GM20431 (cell line): ENCODE measurements at regions not wholly inside any gene's neighbourhood (a gene's known extent, or its start where the extent isn't known, plus 50 kb on each side); places are given as distances from the start of the nearest gene placed in this dataset.
"Not testable (repeated sequence)": the region's sequence is repeated elsewhere in the genome, so short reads cannot be mapped to it uniquely, and the experiment has no call there.

Experiments
- in situ Hi-C: fragments of 300-500 bp; cut with MseI, MboI; formaldehyde crosslinking; loops from one replicate; pipeline ENCODE4 v1.15.0; 2020; ENCODE audit warnings: low sequenced_read_pairs; ENCODE audit not compliant: unreplicated experiment

- in situ Hi-C loops, result no loop called here
Observed at GRCh38 chr20:48126227-48126740, 341.0 kb upstream of the SULF2 start.

GRCh38 chr20:48124960-48125359, 339.7 kb upstream of the SULF2 start:
- in situ Hi-C loops, result no loop called here

GRCh38 chr20:48124181-48124782, 339.0 kb upstream of the SULF2 start:
- in situ Hi-C loops, result no loop called here

- in situ Hi-C loops, result no loop called here
Observed at GRCh38 chr20:48120120-48120519, 334.8 kb upstream of the SULF2 start.

- in situ Hi-C loops, result not testable (repeated sequence)
Observed at GRCh38 chr20:48119389-48119788, 334.1 kb upstream of the SULF2 start.

GRCh38 chr20:48115502-48115901, 330.2 kb upstream of the SULF2 start:
- in situ Hi-C loops, result no loop called here

GRCh38 chr20:48107560-48107959, 322.3 kb upstream of the SULF2 start:
- in situ Hi-C loops, result no loop called here

- in situ Hi-C loops, result no loop called here
Observed at GRCh38 chr20:48106428-48106827, 321.1 kb upstream of the SULF2 start.

GRCh38 chr20:48105526-48105925, 320.2 kb upstream of the SULF2 start:
- in situ Hi-C loops, result no loop called here

GRCh38 chr20:48102931-48103660, 317.8 kb upstream of the SULF2 start:
- in situ Hi-C loops, result no loop called here

GRCh38 chr20:48102076-48102787, 317.0 kb upstream of the SULF2 start:
- in situ Hi-C loops, result no loop called here

- in situ Hi-C loops, result no loop called here
Observed at GRCh38 chr20:48100483-48100882, 315.2 kb upstream of the SULF2 start.

GRCh38 chr20:48098866-48099265, 313.6 kb upstream of the SULF2 start:
- in situ Hi-C loops, result no loop called here

- in situ Hi-C loops, result no loop called here
Observed at GRCh38 chr20:48098099-48098498, 312.8 kb upstream of the SULF2 start.

- in situ Hi-C loops, result no loop called here
Observed at GRCh38 chr20:48096957-48097890, 311.9 kb upstream of the SULF2 start.

- in situ Hi-C loops, result no loop called here
Observed at GRCh38 chr20:48096212-48096875, 311.1 kb upstream of the SULF2 start.

GRCh38 chr20:48094944-48095343, 309.7 kb upstream of the SULF2 start:
- in situ Hi-C loops, result no loop called here

GRCh38 chr20:48094196-48094749, 309.0 kb upstream of the SULF2 start:
- in situ Hi-C loops, result no loop called here

- in situ Hi-C loops, result no loop called here
Observed at GRCh38 chr20:48092596-48093280, 307.5 kb upstream of the SULF2 start.
